ENCODE measurements at regions not wholly inside any gene's neighbourhood (a gene's known extent, or its start where the extent isn't known, plus 50 kb on each side); places are given as distances from the start of the nearest gene placed in this dataset.

DNA sequence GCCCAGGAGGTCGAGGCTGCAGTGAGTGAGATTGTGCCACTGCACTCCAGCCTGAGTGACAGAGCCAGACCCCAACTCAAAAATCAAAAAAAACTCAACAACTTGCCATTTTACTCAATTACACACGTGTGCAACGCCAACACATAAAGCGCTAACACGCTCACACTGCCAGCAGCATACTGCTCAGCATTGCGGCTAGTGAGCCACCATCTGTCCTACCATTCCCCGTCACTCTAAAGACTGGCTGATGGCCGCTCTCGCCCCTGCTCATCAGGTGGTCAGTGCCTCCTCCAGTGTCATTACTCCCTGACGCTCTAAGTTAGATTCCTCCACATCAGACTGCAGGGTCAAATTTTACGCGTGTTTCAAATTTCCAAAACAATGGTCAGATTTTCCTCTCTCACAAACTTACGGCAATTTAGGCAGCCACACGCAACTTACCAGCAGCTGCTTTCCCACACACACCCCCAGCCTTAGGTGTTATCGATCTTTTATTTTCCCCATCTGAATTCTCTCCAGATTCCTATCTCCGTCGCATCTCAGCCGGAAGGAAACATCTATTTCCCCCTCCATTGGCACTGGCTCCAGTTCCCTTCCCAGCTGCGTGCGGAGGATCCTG lies 240.8 kb downstream of the C16orf95 start:
- TF ChIP-seq CTCF (IDR thresholded peaks at IDR 0.05) (no peak), POLR2AphosphoS5 (IDR thresholded peaks at IDR 0.05) (no peak), POLR2A (IDR thresholded peaks at IDR 0.05) (no peak)
